Testis (tissue), 2 donors: ENCODE measurements at regions not wholly inside any gene's neighbourhood (a gene's known extent, or its start where the extent isn't known, plus 50 kb on each side); places are given as distances from the start of the nearest gene placed in this dataset.

Experiments used
- DNase-seq: peaks from one replicate; pipeline ENCODE4 v3.0.0-alpha.2; 2019
- H3K27ac ChIP-seq, 2 donors: fragments of 200-600 bp; sonication (generic); one replicate each; pipeline ENCODE4 v1.5.1; 2019
- H3K27me3 ChIP-seq: fragments of 200-600 bp; sonication (generic); one replicate; pipeline ENCODE4 v1.5.1; 2019
- H3K36me3 ChIP-seq: fragments of 200-600 bp; sonication (generic); one replicate; pipeline ENCODE4 v1.5.1; 2017; ENCODE audit warnings: low read depth; ENCODE audit errors: missing control alignments
- H3K4me1 ChIP-seq: fragments of 200-600 bp; sonication (generic); one replicate; pipeline ENCODE4 v1.5.1; 2019
- H3K4me3 ChIP-seq, 2 donors: fragments of 200-600 bp; sonication (generic); one replicate each; pipeline ENCODE4 v1.5.1; 2017 to 2019
- H3K9me3 ChIP-seq: fragments of 200-600 bp; sonication (generic); one replicate; pipeline ENCODE4 v1.5.1; 2017
- POLR2A ChIP-seq: fragments of 450-650 bp; IDR thresholded peaks from one replicate; pipeline ENCODE4 v1.6.1; 2017; ENCODE audit warnings: antibody characterized with exemption, mild to moderate bottlenecking, moderate library complexity
- WGBS, 2 donors: methylation state at CpG; one replicate each; pipeline ENCODE4 v1.1.5; 2018; 5-methylcytosine and 5-hydroxymethylcytosine counted together
- intact Hi-C: fragments of 100-400 bp; cut with DNase I; formaldehyde crosslinking; loops from one replicate; pipeline ENCODE4 v1.15.1; 2023; ENCODE audit warnings: low total_unique reads
- TF ChIP-seq, protein P1 (sequence below), 3 experiments: fragments of 450-650 bp in 2 of 3; fragments of 200-600 bp in 1 of 3; sonication (generic) in 1 of 3; IDR thresholded peaks; one replicate each; pipeline ENCODE4 v1.5.1; 2016 to 2019; ENCODE audit warnings: antibody characterized with exemption in 3 of 3, mild to moderate bottlenecking in 2 of 3, moderate library complexity in 1 of 3

GRCh38 chr1:177615251-177615650 lies 354.6 kb downstream of the SEC16B start:
- H3K27ac ChIP-seq = no peak overlapping the region
- H3K4me3 ChIP-seq = no peak overlapping the region
- intact Hi-C loops = no loop called here
- no peaks in the 10 kb centered on the region for H3K9me3 ChIP-seq
- no peaks in the 10 kb centered on the region for H3K27me3 ChIP-seq
- no peaks in the 10 kb centered on the region for H3K36me3 ChIP-seq
- WGBS, 2 donors = 80 to 86% methylated on average over 3 of the region's 3 CpGs
- no peak for TF ChIP-seq POLR2A
- TF ChIP-seq, protein P1, sequence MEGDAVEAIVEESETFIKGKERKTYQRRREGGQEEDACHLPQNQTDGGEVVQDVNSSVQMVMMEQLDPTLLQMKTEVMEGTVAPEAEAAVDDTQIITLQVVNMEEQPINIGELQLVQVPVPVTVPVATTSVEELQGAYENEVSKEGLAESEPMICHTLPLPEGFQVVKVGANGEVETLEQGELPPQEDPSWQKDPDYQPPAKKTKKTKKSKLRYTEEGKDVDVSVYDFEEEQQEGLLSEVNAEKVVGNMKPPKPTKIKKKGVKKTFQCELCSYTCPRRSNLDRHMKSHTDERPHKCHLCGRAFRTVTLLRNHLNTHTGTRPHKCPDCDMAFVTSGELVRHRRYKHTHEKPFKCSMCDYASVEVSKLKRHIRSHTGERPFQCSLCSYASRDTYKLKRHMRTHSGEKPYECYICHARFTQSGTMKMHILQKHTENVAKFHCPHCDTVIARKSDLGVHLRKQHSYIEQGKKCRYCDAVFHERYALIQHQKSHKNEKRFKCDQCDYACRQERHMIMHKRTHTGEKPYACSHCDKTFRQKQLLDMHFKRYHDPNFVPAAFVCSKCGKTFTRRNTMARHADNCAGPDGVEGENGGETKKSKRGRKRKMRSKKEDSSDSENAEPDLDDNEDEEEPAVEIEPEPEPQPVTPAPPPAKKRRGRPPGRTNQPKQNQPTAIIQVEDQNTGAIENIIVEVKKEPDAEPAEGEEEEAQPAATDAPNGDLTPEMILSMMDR (IDR thresholded peaks at IDR 0.05) = no peak
- no peak for DNase-seq
- H3K4me1 ChIP-seq = no peaks in the 10 kb centered on the region

- intact Hi-C loops = no loop called here
- Histone ChIP-seq H3K27me3 (no peaks in the 10 kb centered on the region), H3K4me3 (no peak overlapping the region), H3K36me3 (no peaks in the 10 kb centered on the region), H3K4me1 (no peaks in the 10 kb centered on the region), H3K27ac (no peak overlapping the region), H3K9me3 (no peaks in the 10 kb centered on the region)
- DNase-seq = no peak
- no peak for TF ChIP-seq POLR2A
- TF ChIP-seq, protein P1 (IDR thresholded peaks at IDR 0.05) = no peak
- WGBS, 2 donors = 92 to 100% methylated on average over 1 of the region's 1 CpG
Measured at GRCh38 chr1:177611402-177611801, 358.5 kb downstream of the SEC16B start.

GRCh38 chr1:177609953-177610352 lies 359.9 kb downstream of the SEC16B start:
- Histone ChIP-seq H3K27ac (no peak overlapping the region), H3K4me1 (no peaks in the 10 kb centered on the region), H3K27me3 (no peaks in the 10 kb centered on the region), H3K9me3 (no peaks in the 10 kb centered on the region), H3K4me3 (no peak overlapping the region), H3K36me3 (no peaks in the 10 kb centered on the region)
- WGBS, 2 donors = 85 to 88% methylated on average over 2 of the region's 2 CpGs
- DNase-seq = no peak
- no peak for TF ChIP-seq POLR2A
- TF ChIP-seq, protein P1 (IDR thresholded peaks at IDR 0.05) = no peak
- intact Hi-C loops = no loop called here

DNA sequence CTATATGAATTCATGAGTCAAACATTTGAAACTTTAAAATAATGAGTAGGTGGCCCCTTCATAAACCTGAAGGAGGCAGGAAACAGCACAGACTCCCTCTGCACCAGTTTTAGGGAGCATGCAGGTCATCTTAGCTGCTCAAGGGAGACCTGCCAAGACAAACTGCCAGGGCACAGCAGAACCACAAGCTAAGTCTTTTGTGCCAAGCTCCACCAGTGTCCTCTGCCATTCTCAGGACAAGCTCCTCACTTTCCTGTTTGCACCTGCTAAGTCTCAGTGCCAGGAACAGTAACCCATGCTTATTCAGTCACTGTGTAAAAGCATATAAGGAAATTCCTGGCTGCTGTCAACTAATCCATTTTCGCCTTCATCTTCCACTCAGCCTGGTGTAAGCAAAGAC lies 368.9 kb downstream of the SEC16B start:
- Histone ChIP-seq H3K27me3 (no peaks in the 10 kb centered on the region), H3K36me3 (no peaks in the 10 kb centered on the region), H3K9me3 (no peaks in the 10 kb centered on the region), H3K27ac (no peak overlapping the region), H3K4me1 (no peaks in the 10 kb centered on the region), H3K4me3 (no peak overlapping the region)
- WGBS, 2 donors = 76 to 80% methylated on average over 1 of the region's 1 CpG
- no peak for DNase-seq
- intact Hi-C loops = no loop called here
- TF ChIP-seq POLR2A = no peak
- TF ChIP-seq, protein P1 (IDR thresholded peaks at IDR 0.05) = no peak

- Histone ChIP-seq H3K27me3 (no peaks in the 10 kb centered on the region), H3K4me3 (no peak overlapping the region), H3K27ac (no peak overlapping the region), H3K36me3 (no peaks in the 10 kb centered on the region), H3K4me1 (no peaks in the 10 kb centered on the region), H3K9me3 (no peaks in the 10 kb centered on the region)
- no peak for DNase-seq
- 33 to 42% methylated on average over 2 of the region's 2 CpGs for WGBS, 2 donors
- intact Hi-C loops = no loop called here
- TF ChIP-seq, protein P1 (IDR thresholded peaks at IDR 0.05) = no peak
Measured at GRCh38 chr1:177600321-177600720, 369.5 kb downstream of the SEC16B start.
